ENCODE measurements at regions not wholly inside any gene's neighbourhood (a gene's known extent, or its start where the extent isn't known, plus 50 kb on each side); places are given as distances from the start of the nearest gene placed in this dataset.

DNA sequence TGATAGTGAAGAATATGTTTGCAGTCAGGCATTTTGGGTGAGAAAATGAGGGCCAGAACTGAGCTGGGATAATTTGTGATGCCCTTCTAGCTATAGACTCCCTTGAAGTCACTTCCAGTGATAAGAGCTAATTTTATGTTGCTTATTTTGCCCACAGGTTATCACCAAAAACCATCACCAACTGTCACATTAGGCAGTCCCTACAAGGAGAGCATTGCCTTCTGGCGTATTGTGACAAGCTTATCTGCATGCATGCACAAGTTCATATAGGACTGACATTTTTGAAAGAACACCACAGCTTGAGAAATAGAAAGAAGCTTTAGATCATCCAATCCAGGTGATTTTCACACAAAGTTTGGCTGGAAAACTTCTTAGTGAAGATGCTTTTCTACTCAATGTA lies 735.3 kb upstream of the RAG2 start (continued):
- TF ChIP-seq, protein P1, sequence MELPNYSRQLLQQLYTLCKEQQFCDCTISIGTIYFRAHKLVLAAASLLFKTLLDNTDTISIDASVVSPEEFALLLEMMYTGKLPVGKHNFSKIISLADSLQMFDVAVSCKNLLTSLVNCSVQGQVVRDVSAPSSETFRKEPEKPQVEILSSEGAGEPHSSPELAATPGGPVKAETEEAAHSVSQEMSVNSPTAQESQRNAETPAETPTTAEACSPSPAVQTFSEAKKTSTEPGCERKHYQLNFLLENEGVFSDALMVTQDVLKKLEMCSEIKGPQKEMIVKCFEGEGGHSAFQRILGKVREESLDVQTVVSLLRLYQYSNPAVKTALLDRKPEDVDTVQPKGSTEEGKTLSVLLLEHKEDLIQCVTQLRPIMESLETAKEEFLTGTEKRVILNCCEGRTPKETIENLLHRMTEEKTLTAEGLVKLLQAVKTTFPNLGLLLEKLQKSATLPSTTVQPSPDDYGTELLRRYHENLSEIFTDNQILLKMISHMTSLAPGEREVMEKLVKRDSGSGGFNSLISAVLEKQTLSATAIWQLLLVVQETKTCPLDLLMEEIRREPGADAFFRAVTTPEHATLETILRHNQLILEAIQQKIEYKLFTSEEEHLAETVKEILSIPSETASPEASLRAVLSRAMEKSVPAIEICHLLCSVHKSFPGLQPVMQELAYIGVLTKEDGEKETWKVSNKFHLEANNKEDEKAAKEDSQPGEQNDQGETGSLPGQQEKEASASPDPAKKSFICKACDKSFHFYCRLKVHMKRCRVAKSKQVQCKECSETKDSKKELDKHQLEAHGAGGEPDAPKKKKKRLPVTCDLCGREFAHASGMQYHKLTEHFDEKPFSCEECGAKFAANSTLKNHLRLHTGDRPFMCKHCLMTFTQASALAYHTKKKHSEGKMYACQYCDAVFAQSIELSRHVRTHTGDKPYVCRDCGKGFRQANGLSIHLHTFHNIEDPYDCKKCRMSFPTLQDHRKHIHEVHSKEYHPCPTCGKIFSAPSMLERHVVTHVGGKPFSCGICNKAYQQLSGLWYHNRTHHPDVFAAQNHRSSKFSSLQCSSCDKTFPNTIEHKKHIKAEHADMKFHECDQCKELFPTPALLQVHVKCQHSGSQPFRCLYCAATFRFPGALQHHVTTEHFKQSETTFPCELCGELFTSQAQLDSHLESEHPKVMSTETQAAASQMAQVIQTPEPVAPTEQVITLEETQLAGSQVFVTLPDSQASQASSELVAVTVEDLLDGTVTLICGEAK (IDR thresholded peaks at IDR 0.05) = no peak
- TF ChIP-seq, protein P1 (CRISPR knock-in tag; IDR thresholded peaks at IDR 0.05) = no peak
- no peak for TF ChIP-seq ZNF747 (CRISPR knock-in tag; IDR thresholded peaks at IDR 0.05; ENCODE audit: borderline replicate concordance)
- TF ChIP-seq, protein P2, sequence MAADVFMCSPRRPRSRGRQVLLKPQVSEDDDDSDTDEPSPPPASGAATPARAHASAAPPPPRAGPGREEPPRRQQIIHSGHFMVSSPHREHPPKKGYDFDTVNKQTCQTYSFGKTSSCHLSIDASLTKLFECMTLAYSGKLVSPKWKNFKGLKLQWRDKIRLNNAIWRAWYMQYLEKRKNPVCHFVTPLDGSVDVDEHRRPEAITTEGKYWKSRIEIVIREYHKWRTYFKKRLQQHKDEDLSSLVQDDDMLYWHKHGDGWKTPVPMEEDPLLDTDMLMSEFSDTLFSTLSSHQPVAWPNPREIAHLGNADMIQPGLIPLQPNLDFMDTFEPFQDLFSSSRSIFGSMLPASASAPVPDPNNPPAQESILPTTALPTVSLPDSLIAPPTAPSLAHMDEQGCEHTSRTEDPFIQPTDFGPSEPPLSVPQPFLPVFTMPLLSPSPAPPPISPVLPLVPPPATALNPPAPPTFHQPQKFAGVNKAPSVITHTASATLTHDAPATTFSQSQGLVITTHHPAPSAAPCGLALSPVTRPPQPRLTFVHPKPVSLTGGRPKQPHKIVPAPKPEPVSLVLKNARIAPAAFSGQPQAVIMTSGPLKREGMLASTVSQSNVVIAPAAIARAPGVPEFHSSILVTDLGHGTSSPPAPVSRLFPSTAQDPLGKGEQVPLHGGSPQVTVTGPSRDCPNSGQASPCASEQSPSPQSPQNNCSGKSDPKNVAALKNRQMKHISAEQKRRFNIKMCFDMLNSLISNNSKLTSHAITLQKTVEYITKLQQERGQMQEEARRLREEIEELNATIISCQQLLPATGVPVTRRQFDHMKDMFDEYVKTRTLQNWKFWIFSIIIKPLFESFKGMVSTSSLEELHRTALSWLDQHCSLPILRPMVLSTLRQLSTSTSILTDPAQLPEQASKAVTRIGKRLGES (CRISPR knock-in tag; IDR thresholded peaks at IDR 0.05; ENCODE audit: borderline replicate concordance) = no peak
- TF ChIP-seq XBP1 (CRISPR knock-in tag; IDR thresholded peaks at IDR 0.05) = no peak
- no peak for TF ChIP-seq IKZF4 (CRISPR knock-in tag; IDR thresholded peaks at IDR 0.05; ENCODE audit: borderline replicate concordance, low read depth, not compliant biosample characterization)
- TF ChIP-seq NFYB (CRISPR knock-in tag; IDR thresholded peaks at IDR 0.05) = no peak

Measured in HepG2 (cell line).